CD4-positive, alpha-beta T cell (primary cell): ENCODE measurements at regions not wholly inside any gene's neighbourhood (a gene's known extent, or its start where the extent isn't known, plus 50 kb on each side); places are given as distances from the start of the nearest gene placed in this dataset.

ENCODE experiments used
- ATAC-seq: fragments of 200-7000 bp; cut with Tn5 transposase; one replicate; pipeline ENCODE4 v1.10.0; 2022; ENCODE audit warnings: mild to moderate bottlenecking; ENCODE audit not compliant: poor library complexity
- CTCF ChIA-PET: fragments of 350-600 bp; sonication (Branson Sonifier 250); formaldehyde crosslinking; loops from one replicate; lab custom pipeline; 2021; ENCODE audit warnings: antibody characterized with exemption, inconsistent platforms; lab: Charles Lee
- POLR2A ChIA-PET: fragments of 350-600 bp; sonication (Branson Sonifier 250); formaldehyde crosslinking; loops from one replicate; lab custom pipeline; 2021; ENCODE audit warnings: antibody characterized with exemption, inconsistent platforms; lab: Charles Lee
- DNase-seq, 14 experiments: peaks; one replicate each; pipeline ENCODE4 v3.0.0-alpha.2; 2013 to 2020; ENCODE audit warnings: mixed read lengths in 2 of 14
- H3K27ac ChIP-seq, 2 donors: one replicate each; pipeline versions ENCODE4 v1.5.1 to v1.7.0; 2013; ENCODE audit warnings: low read length in 2 of 2, low read depth in 1 of 2, mild to moderate bottlenecking in 1 of 2
- H3K27me3 ChIP-seq, 2 experiments: 1 replicate in 1 of 2; 2 replicates in 1 of 2; pipeline versions ENCODE4 v1.6.1 to v1.7.0; 2013; ENCODE audit warnings: low read length in 2 of 2, control low read depth in 1 of 2, mild to moderate bottlenecking in 1 of 2, moderate library complexity in 1 of 2; ENCODE audit not compliant: insufficient read depth in 2 of 2, control insufficient read depth in 1 of 2
- H3K36me3 ChIP-seq: one replicate; pipeline ENCODE4 v1.6.1; 2013; ENCODE audit warnings: low read length, control low read depth; ENCODE audit not compliant: insufficient read depth
- H3K4me1 ChIP-seq: one replicate; pipeline ENCODE4 v1.6.1; 2013; ENCODE audit warnings: low read length, control low read depth; ENCODE audit not compliant: insufficient read depth
- H3K4me3 ChIP-seq: one replicate; pipeline ENCODE4 v1.5.1; 2013; ENCODE audit warnings: mild to moderate bottlenecking, low read length, moderate library complexity
- H3K9me3 ChIP-seq, 2 experiments: 1 replicate in 1 of 2; 2 replicates in 1 of 2; pipeline versions ENCODE4 v1.6.1 to v1.7.0; 2013; ENCODE audit warnings: low read length in 2 of 2, mild to moderate bottlenecking in 2 of 2, control low read depth in 1 of 2, moderate library complexity in 1 of 2; ENCODE audit not compliant: control insufficient read depth in 1 of 2, insufficient read depth in 1 of 2
- H3K27ac Mint-ChIP-seq: one replicate; pipeline ENCODE4 v1.8.0; 2020; ENCODE audit warnings: mixed read lengths
- H3K27me3 Mint-ChIP-seq: one replicate; pipeline ENCODE4 v1.8.0; 2021; ENCODE audit warnings: mixed read lengths
- H3K36me3 Mint-ChIP-seq: one replicate; pipeline ENCODE4 v1.8.0; 2021; ENCODE audit warnings: low read depth, mixed read lengths
- H3K4me1 Mint-ChIP-seq: one replicate; pipeline ENCODE4 v1.8.0; 2021; ENCODE audit warnings: low read depth, mixed read lengths
- H3K4me3 Mint-ChIP-seq: one replicate; pipeline ENCODE4 v1.8.0; 2020; ENCODE audit warnings: mild to moderate bottlenecking, mixed read lengths
- H3K9me3 Mint-ChIP-seq: one replicate; pipeline ENCODE4 v1.8.0; 2020; ENCODE audit warnings: mixed read lengths
- CTCF ChIP-seq: fragments of 200-600 bp; IDR thresholded peaks from one replicate; pipeline ENCODE4 v1.8.0; 2022; ENCODE audit warnings: antibody characterized with exemption, mild to moderate bottlenecking
- intact Hi-C, 2 experiments: fragments of 100-400 bp; cut with DNase I in 1 of 2; cut with micrococcal nuclease in 1 of 2; formaldehyde crosslinking; loops; one replicate each; pipeline versions ENCODE4 v1.15.1 to v1.9.0; 2023 to 2025; cut with DNase I, micrococcal nuclease

- TF ChIP-seq CTCF: no peak
- DNase-seq (peak in 1 of 14 experiments; percentile 2), ATAC-seq (no peak)
- H3K4me1 Mint-ChIP-seq: no peaks in the 10 kb centered on the region
- Histone ChIP-seq H3K4me3 (no peak overlapping the region), H3K4me1 (no peaks in the 10 kb centered on the region), H3K36me3 (no peaks in the 10 kb centered on the region), H3K27ac (no peak overlapping the region), H3K27me3 (no peaks in the 10 kb centered on the region), H3K9me3 (no peaks in the 10 kb centered on the region)
- H3K36me3 Mint-ChIP-seq: no peaks in the 10 kb centered on the region
- no peak overlapping the region for H3K4me3 Mint-ChIP-seq
- no peaks in the 10 kb centered on the region for H3K27me3 Mint-ChIP-seq
- ChIA-PET CTCF (no interaction called here), POLR2A (no interaction called here)
- intact Hi-C loops: no loop called here
- H3K27ac Mint-ChIP-seq: no peak overlapping the region
- no peaks in the 10 kb centered on the region for H3K9me3 Mint-ChIP-seq
Measured at GRCh38 chr6:9646342-9647070, 768.4 kb downstream of the TFAP2A start.

GRCh38 chr6:9638861-9639260 lies 776.0 kb downstream of the TFAP2A start:
- H3K9me3 ChIP-seq: no peaks in the 10 kb centered on the region
- H3K4me3 Mint-ChIP-seq: no peak overlapping the region
- no peak for ATAC-seq
- no peak for TF ChIP-seq CTCF
- CTCF ChIA-PET: no interaction called here
- H3K4me3 ChIP-seq: no peak overlapping the region
- no peaks in the 10 kb centered on the region for H3K4me1 ChIP-seq
- H3K27me3 Mint-ChIP-seq: no peaks in the 10 kb centered on the region
- POLR2A ChIA-PET: no interaction called here
- H3K9me3 Mint-ChIP-seq: no peaks in the 10 kb centered on the region
- H3K27ac ChIP-seq: no peak overlapping the region
- no peaks in the 10 kb centered on the region for H3K36me3 ChIP-seq
- no peaks in the 10 kb centered on the region for H3K27me3 ChIP-seq
- H3K27ac Mint-ChIP-seq: no peak overlapping the region
- intact Hi-C loops: no loop called here
- no peaks in the 10 kb centered on the region for H3K4me1 Mint-ChIP-seq
- DNase-seq: no peak
- H3K36me3 Mint-ChIP-seq: no peaks in the 10 kb centered on the region

- Mint-ChIP-seq H3K36me3 (no peaks in the 10 kb centered on the region), H3K27ac (no peak overlapping the region), H3K9me3 (peaks cover 3% of the 10 kb centered on the region), H3K4me1 (no peaks in the 10 kb centered on the region), H3K4me3 (no peak overlapping the region), H3K27me3 (no peaks in the 10 kb centered on the region)
- Histone ChIP-seq H3K36me3 (no peaks in the 10 kb centered on the region), H3K9me3 (peaks cover 0 to 5% of the 10 kb centered on the region in 2 experiments), H3K27ac (no peak overlapping the region), H3K4me1 (no peaks in the 10 kb centered on the region), H3K27me3 (no peaks in the 10 kb centered on the region), H3K4me3 (no peak overlapping the region)
- POLR2A ChIA-PET: no interaction called here
- ATAC-seq: no peak
- intact Hi-C loops: no loop called here
- no peak for TF ChIP-seq CTCF
- CTCF ChIA-PET: no interaction called here
- DNase-seq: no peak
Measured at GRCh38 chr6:9634776-9635175, 780.1 kb downstream of the TFAP2A start.
